GM12878 (cell line): ENCODE measurements at regions not wholly inside any gene's neighbourhood (a gene's known extent, or its start where the extent isn't known, plus 50 kb on each side); places are given as distances from the start of the nearest gene placed in this dataset.
"Not testable (repeated sequence)": the region's sequence is repeated elsewhere in the genome, so short reads cannot be mapped to it uniquely, and the experiment has no call there.

ENCODE experiments used
- ATAC-seq: fragments of 200-7000 bp; cut with Tn5 transposase; 3 replicates; pipeline ENCODE4 v1.9.1; 2020; ENCODE audit warnings: mild to moderate bottlenecking, moderate library complexity
- BruUV-seq: library from RNA; stranded (reverse); fragments of 400-500 nt; replicated peaks from 2 replicates; lab custom pipeline; 2021; lab: Mats Ljungman, UMichigan
- CTCF ChIA-PET: fragments of 300-600 bp; sonication (Branson Sonifier 250); formaldehyde crosslinking; extraction: SDS; loops from one replicate; lab custom pipeline; 2021; ENCODE audit warnings: inconsistent platforms; lab: Yijun Ruan, JAX
- POLR2A ChIA-PET: fragments of 350-600 bp; formaldehyde crosslinking; extraction: SDS; loops from one replicate; lab custom pipeline; 2021; ENCODE audit warnings: inconsistent platforms; lab: Charles Lee
- RAD21 ChIA-PET: fragments of 300-600 bp; sonication (Branson Sonifier 250); formaldehyde crosslinking; loops from one replicate; lab custom pipeline; 2023; ENCODE audit warnings: antibody characterized with exemption; ENCODE audit not compliant: unreplicated experiment; lab: Charles Lee
- SMC1A ChIA-PET: fragments of 300-600 bp; sonication (Branson Sonifier 250); formaldehyde crosslinking; loops from one replicate; lab custom pipeline; 2023; ENCODE audit not compliant: unreplicated experiment, uncharacterized antibody; lab: Charles Lee
- DNase-seq: peaks from one replicate; pipeline ENCODE4 v3.0.0-alpha.2; 2011; ENCODE audit warnings: low read depth, low spot score
- FAIRE-seq: peaks from 3 replicates; lab custom pipeline; 2011; peaks lifted over from hg19 to GRCh38; lab: Jason Lieb, UNC
- H2AFZ ChIP-seq: 2 replicates; pipeline ENCODE4 v1.6.0; 2011; ENCODE audit warnings: low read depth, low read length, control low read depth; ENCODE audit not compliant: control insufficient read depth
- H3K27ac ChIP-seq: 2 replicates; pipeline ENCODE4 v1.5.1; 2011; ENCODE audit warnings: control low read depth; ENCODE audit not compliant: control insufficient read depth, insufficient read depth
- H3K27me3 ChIP-seq, 2 experiments: replicated peaks in 1 of 2; 2 replicates each; pipeline versions ENCODE4 v1.6.0 to v1.6.1; 2011; ENCODE audit warnings: low read length in 1 of 2; ENCODE audit not compliant: control insufficient read depth in 2 of 2, insufficient read depth in 2 of 2
- H3K36me3 ChIP-seq, 2 experiments: 2 replicates each; pipeline ENCODE4 v1.5.1; 2011; ENCODE audit warnings: low read length in 1 of 2; ENCODE audit not compliant: control insufficient read depth in 2 of 2, insufficient read depth in 2 of 2
- H3K4me1 ChIP-seq: 2 replicates; pipeline ENCODE4 v1.6.1; 2011; ENCODE audit warnings: mild to moderate bottlenecking, low read length, moderate library complexity, mixed read lengths; ENCODE audit not compliant: control insufficient read depth, insufficient read depth
- H3K4me2 ChIP-seq: 2 replicates; pipeline ENCODE4 v1.6.0; 2011; ENCODE audit warnings: control low read depth; ENCODE audit not compliant: control insufficient read depth, insufficient read depth
- H3K4me3 ChIP-seq: fragments of 200-600 bp; sonication (generic); 2 replicates; pipeline ENCODE4 v1.5.1; 2016
- H3K79me2 ChIP-seq: 2 replicates; pipeline ENCODE4 v1.6.0; 2011; ENCODE audit warnings: low read length; ENCODE audit not compliant: control insufficient read depth, insufficient read depth
- H3K9ac ChIP-seq: 2 replicates; pipeline ENCODE4 v1.8.0; 2011; ENCODE audit warnings: low read length, control low read depth, mixed read lengths; ENCODE audit not compliant: control insufficient read depth, insufficient read depth
- H3K9me3 ChIP-seq: replicated peaks from 3 replicates; pipeline ENCODE4 v1.5.1; 2011; ENCODE audit warnings: mild to moderate bottlenecking, low read length; ENCODE audit not compliant: control insufficient read depth, insufficient read depth
- H4K20me1 ChIP-seq: 2 replicates; pipeline ENCODE4 v1.6.0; 2011; ENCODE audit not compliant: control insufficient read depth, insufficient read depth
- IRF4 ChIP-seq: IDR thresholded peaks from 2 replicates; pipeline ENCODE4 v1.6.1; 2011; ENCODE audit warnings: low read depth, low read length
- MYB ChIP-seq: fragments of 150-350 bp; IDR thresholded peaks from 2 replicates; pipeline ENCODE4 v1.6.1; 2014; ENCODE audit warnings: mild to moderate bottlenecking, low read depth, low read length, borderline replicate concordance
- SMARCA5 ChIP-seq: fragments of 450-650 bp; IDR thresholded peaks from 2 replicates; pipeline ENCODE4 v1.6.1; 2017; ENCODE audit warnings: mild to moderate bottlenecking
- SPI1 ChIP-seq: IDR thresholded peaks from 2 replicates; pipeline ENCODE4 v1.6.1; 2011; ENCODE audit warnings: low read depth, mild to moderate bottlenecking, low read length, moderate library complexity, borderline replicate concordance; ENCODE audit not compliant: insufficient read depth
- STAT1 ChIP-seq: fragments of 450-650 bp; conservative IDR thresholded peaks from 2 replicates; pipeline ENCODE4 v1.6.1; 2014; ENCODE audit warnings: antibody characterized with exemption, mild to moderate bottlenecking
- SUPT20H ChIP-seq: IDR thresholded peaks from 2 replicates; pipeline ENCODE4 v1.6.1; 2011; ENCODE audit warnings: low read depth, mild to moderate bottlenecking, low read length, moderate library complexity, borderline replicate concordance; ENCODE audit not compliant: control insufficient read depth
- ZNF217 ChIP-seq: fragments of 450-650 bp; IDR thresholded peaks from 2 replicates; pipeline ENCODE4 v1.6.1; 2017; ENCODE audit warnings: antibody characterized with exemption, mild to moderate bottlenecking
- WGBS: methylation state at CpG from one replicate; pipeline ENCODE4 v1.1.6; 2016; ENCODE audit warnings: low lambda C conversion rate; ENCODE audit not compliant: insufficient replicate concordance, insufficient coverage; ENCODE audit errors: missing lambda C conversion rate; 5-methylcytosine and 5-hydroxymethylcytosine counted together
- in situ Hi-C: fragments of 300-500 bp; cut with MboI; formaldehyde crosslinking; loops from 9 replicates; pipeline ENCODE4 v1.14.3; 2018; ENCODE audit warnings: mixed read lengths
- intact Hi-C: fragments of 100-400 bp; cut with micrococcal nuclease; formaldehyde crosslinking; loops from one replicate; pipeline ENCODE4 v1.14.2; 2022; ENCODE audit not compliant: unreplicated experiment
- TF ChIP-seq, protein P1 (sequence below): IDR thresholded peaks from 2 replicates; pipeline ENCODE4 v1.6.1; 2011; ENCODE audit warnings: borderline replicate concordance, low read depth, mild to moderate bottlenecking, moderate library complexity, low read length; ENCODE audit not compliant: insufficient read depth, poor library complexity, severe bottlenecking

GRCh38 chr13:54614726-54615125, 1586.1 kb downstream of the OLFM4 start:
- SMC1A ChIA-PET: no interaction called here
- DNase-seq: no peak
- Histone ChIP-seq H2AFZ (no peak overlapping the region), H3K4me2 (no peak overlapping the region), H3K27ac (no peak overlapping the region), H3K27me3 (no peaks in the 10 kb centered on the region), H3K79me2 (no peaks in the 10 kb centered on the region), H3K4me3 (no peak overlapping the region), H3K36me3 (no peaks in the 10 kb centered on the region), H4K20me1 (no peaks in the 10 kb centered on the region), H3K9me3 (no peaks in the 10 kb centered on the region), H3K9ac (no peak overlapping the region), H3K4me1 (no peaks in the 10 kb centered on the region)
- POLR2A ChIA-PET: no interaction called here
- WGBS: 29% methylated on average over 5 of the region's 5 CpGs
- no TSS peak for BruUV-seq
- in situ Hi-C loops (no loop called here), intact Hi-C loops (no loop called here)
- RAD21 ChIA-PET: no interaction called here
- ATAC-seq: no peak
- no peak for FAIRE-seq
- CTCF ChIA-PET: no interaction called here
- no peak for TF ChIP-seq STAT1
- TF ChIP-seq, protein P1, sequence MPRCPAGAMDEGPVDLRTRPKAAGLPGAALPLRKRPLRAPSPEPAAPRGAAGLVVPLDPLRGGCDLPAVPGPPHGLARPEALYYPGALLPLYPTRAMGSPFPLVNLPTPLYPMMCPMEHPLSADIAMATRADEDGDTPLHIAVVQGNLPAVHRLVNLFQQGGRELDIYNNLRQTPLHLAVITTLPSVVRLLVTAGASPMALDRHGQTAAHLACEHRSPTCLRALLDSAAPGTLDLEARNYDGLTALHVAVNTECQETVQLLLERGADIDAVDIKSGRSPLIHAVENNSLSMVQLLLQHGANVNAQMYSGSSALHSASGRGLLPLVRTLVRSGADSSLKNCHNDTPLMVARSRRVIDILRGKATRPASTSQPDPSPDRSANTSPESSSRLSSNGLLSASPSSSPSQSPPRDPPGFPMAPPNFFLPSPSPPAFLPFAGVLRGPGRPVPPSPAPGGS: no peak
- TF ChIP-seq IRF4: no peak
- no peak for TF ChIP-seq ZNF217
- TF ChIP-seq MYB: no peak
- TF ChIP-seq SUPT20H: no peak
- no peak for TF ChIP-seq SMARCA5

DNA sequence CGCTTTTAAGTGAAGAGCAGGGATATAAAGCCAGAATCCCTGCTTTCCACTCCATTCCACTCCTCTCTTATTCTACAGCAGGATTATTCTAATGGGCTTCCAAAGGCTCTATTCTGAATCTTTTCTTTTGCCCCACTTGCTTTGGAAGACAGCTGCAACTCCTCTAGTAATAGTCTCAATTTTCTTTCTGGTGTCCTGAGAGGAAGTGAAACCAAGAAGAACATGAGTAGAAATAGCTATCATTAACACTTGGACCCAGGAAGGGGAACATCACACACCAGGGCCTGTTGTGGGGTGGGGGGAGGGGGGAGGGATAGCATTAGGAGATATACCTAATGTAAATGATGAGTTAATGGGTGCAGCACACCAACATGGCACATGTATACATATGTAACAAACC, 1597.9 kb downstream of the OLFM4 start:
- BruUV-seq, H3K4me3 ChIP-seq, ATAC-seq, H4K20me1 ChIP-seq, in situ Hi-C loops, CTCF ChIA-PET, H3K9me3 ChIP-seq, H3K4me1 ChIP-seq, H3K27me3 ChIP-seq, H3K79me2 ChIP-seq, H3K27ac ChIP-seq, H2AFZ ChIP-seq, SMC1A ChIA-PET, H3K36me3 ChIP-seq, FAIRE-seq, H3K4me2 ChIP-seq: not testable (repeated sequence)
- WGBS: 88% methylated on average over 1 of the region's 1 CpG
- peak; percentile 62; the same call in 1 of the 2 replicates for TF ChIP-seq SPI1
- TF ChIP-seq, all 136 proteins: peak for 1; not testable (repeated sequence) for 135
- DNase-seq, POLR2A ChIA-PET, H3K9ac ChIP-seq, RAD21 ChIA-PET, intact Hi-C loops: not testable (repeated sequence)
